OCI-LY3 (cell line): ENCODE measurements at regions not wholly inside any gene's neighbourhood (a gene's known extent, or its start where the extent isn't known, plus 50 kb on each side); places are given as distances from the start of the nearest gene placed in this dataset.

Experiments used
- H2AFZ ChIP-seq: fragments of 200-600, 300-600 bp; shearing (Covaris generic); 2 replicates; pipeline ENCODE4 v1.6.0; 2014; ENCODE audit warnings: antibody characterized with exemption, low read depth, low read length
- H3K27ac ChIP-seq: fragments of 200-600, 300-600 bp; sonication (generic); 2 replicates; pipeline ENCODE4 v1.5.1; 2014; ENCODE audit warnings: mild to moderate bottlenecking, low read length, moderate library complexity, mixed read lengths
- H3K27me3 ChIP-seq: fragments of 200-600, 300-600 bp; sonication (generic); 2 replicates; pipeline ENCODE4 v1.6.1; 2014; ENCODE audit warnings: low read depth, low read length, mixed read lengths
- H3K36me3 ChIP-seq: fragments of 200-600, 300-600 bp; sonication (generic); replicated peaks from 2 replicates; pipeline ENCODE3; 2014; ENCODE audit warnings: low read depth, low read length, mixed read lengths
- H3K4me1 ChIP-seq: fragments of 300-600, 200-600 bp; sonication (generic); 2 replicates; pipeline ENCODE4 v1.6.1; 2014; ENCODE audit warnings: low read length, mixed read lengths
- H3K4me2 ChIP-seq: fragments of 200-600, 300-600 bp; sonication (generic); 2 replicates; pipeline ENCODE4 v1.6.1; 2014; ENCODE audit warnings: low read length, mixed read lengths
- H3K4me3 ChIP-seq: fragments of 300-600, 200-600 bp; sonication (generic); 2 replicates; pipeline ENCODE4 v1.5.1; 2014; ENCODE audit warnings: antibody characterized with exemption, mild to moderate bottlenecking, low read length, moderate library complexity
- H3K79me2 ChIP-seq: fragments of 300-600, 200-600 bp; shearing (Covaris generic); 2 replicates; pipeline ENCODE4 v1.6.1; 2014; ENCODE audit warnings: mild to moderate bottlenecking, low read length, mixed read lengths
- H3K9ac ChIP-seq: fragments of 300-600, 200-600 bp; shearing (Covaris generic); 2 replicates; pipeline ENCODE4 v1.6.0; 2014; ENCODE audit warnings: mild to moderate bottlenecking, low read length, moderate library complexity
- H3K9me3 ChIP-seq: fragments of 200-600, 300-600 bp; shearing (Covaris generic); 2 replicates; pipeline ENCODE4 v1.6.1; 2014; ENCODE audit warnings: low read length, mixed read lengths; ENCODE audit not compliant: insufficient read depth
- H4K20me1 ChIP-seq: fragments of 200-600, 300-600 bp; sonication (generic); 2 replicates; pipeline ENCODE4 v1.6.1; 2016; ENCODE audit warnings: low read length, mixed read lengths; ENCODE audit not compliant: insufficient read depth
- EZH2phosphoT487 ChIP-seq: fragments of 200-600 bp; shearing (Covaris generic); IDR thresholded peaks from 2 replicates; pipeline ENCODE4 v1.6.1; 2018; ENCODE audit warnings: antibody characterized with exemption, mixed run types, low read depth
- TF ChIP-seq, protein P1 (sequence below): fragments of 200-600, 300-600 bp; sonication (generic); IDR thresholded peaks from 2 replicates; pipeline ENCODE4 v1.5.1; 2014; ENCODE audit warnings: antibody characterized with exemption, low read length, low read depth

DNA sequence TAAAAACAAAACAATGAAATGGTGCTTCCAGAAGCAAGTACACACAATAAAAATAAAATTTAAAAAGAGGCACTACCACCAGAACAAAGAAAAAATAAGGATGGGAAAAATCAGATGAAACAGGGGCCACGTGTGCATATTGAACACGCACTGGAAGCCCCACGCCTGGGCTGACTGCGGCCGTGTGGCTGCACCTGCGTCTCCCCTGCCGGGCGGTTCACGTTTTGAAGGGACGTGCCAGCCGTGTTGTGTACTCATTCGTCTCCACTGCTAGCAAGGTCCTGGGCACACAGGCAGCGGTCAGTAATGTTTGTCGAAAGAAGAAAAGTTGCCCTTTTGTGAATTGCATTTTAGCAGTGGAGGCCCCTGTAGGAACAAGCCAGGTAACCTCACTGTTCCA, 255.9 kb upstream of the RNF32 start:
- Histone ChIP-seq H3K9me3 (no peaks in the 10 kb centered on the region), H3K9ac (no peak overlapping the region), H3K36me3 (no peaks in the 10 kb centered on the region), H3K27ac (no peak overlapping the region), H3K27me3 (no peaks in the 10 kb centered on the region; the same call in 1 of the 2 replicates), H3K4me2 (no peak overlapping the region), H3K79me2 (no peaks in the 10 kb centered on the region), H2AFZ (no peak overlapping the region), H3K4me1 (no peaks in the 10 kb centered on the region), H3K4me3 (no peak overlapping the region), H4K20me1 (no peaks in the 10 kb centered on the region)
- TF ChIP-seq EZH2phosphoT487 = no peak
- TF ChIP-seq, protein P1, sequence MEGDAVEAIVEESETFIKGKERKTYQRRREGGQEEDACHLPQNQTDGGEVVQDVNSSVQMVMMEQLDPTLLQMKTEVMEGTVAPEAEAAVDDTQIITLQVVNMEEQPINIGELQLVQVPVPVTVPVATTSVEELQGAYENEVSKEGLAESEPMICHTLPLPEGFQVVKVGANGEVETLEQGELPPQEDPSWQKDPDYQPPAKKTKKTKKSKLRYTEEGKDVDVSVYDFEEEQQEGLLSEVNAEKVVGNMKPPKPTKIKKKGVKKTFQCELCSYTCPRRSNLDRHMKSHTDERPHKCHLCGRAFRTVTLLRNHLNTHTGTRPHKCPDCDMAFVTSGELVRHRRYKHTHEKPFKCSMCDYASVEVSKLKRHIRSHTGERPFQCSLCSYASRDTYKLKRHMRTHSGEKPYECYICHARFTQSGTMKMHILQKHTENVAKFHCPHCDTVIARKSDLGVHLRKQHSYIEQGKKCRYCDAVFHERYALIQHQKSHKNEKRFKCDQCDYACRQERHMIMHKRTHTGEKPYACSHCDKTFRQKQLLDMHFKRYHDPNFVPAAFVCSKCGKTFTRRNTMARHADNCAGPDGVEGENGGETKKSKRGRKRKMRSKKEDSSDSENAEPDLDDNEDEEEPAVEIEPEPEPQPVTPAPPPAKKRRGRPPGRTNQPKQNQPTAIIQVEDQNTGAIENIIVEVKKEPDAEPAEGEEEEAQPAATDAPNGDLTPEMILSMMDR = no peak

DNA sequence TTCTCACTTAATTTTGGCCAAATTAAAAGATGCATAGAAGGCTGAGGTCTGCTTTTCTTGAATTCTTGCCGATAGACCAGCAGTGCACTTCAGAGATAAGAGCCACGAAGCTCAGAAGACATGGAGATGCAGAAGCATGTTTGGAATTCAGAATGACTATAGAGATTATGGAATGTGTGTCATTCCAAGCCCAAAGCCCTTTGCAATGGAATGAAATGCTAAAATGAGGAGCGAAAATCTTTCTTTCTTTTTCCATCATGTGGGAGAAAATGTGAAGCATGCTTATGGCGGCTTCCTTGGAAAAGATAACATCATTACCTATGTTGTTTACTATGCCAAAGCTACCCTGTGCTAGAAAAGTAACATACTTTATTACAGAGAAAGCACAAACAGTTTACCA, 257.0 kb upstream of the RNF32 start:
- Histone ChIP-seq H3K4me1 (no peaks in the 10 kb centered on the region), H3K27me3 (no peaks in the 10 kb centered on the region; the same call in 1 of the 2 replicates), H3K4me3 (no peak overlapping the region), H2AFZ (no peak overlapping the region), H4K20me1 (no peaks in the 10 kb centered on the region), H3K4me2 (no peak overlapping the region), H3K9ac (no peak overlapping the region), H3K79me2 (no peaks in the 10 kb centered on the region), H3K27ac (no peak overlapping the region), H3K9me3 (no peaks in the 10 kb centered on the region), H3K36me3 (no peaks in the 10 kb centered on the region)
- TF ChIP-seq EZH2phosphoT487 = no peak
- TF ChIP-seq, protein P1 = no peak

DNA sequence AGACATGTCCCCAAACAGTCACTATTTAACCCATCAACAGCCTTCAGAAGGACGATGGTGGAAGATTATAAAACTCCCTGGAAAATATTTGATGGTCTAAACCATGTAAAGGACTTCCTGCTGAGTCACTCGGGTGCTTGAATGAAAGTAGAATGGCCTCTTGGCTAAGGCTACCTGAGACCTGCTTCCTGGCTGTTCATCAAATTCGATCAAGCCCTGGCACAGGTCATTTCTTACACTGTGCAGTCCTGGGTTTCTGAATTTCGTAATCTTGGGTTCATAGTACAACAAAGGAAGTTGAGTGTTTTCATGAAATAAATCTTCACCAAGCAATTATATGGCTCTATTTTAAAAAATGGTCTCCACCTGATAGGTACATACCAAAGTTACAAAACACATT, 260.3 kb upstream of the RNF32 start:
- Histone ChIP-seq H3K4me2 (no peak overlapping the region), H4K20me1 (no peaks in the 10 kb centered on the region), H3K4me3 (no peak overlapping the region), H3K36me3 (no peaks in the 10 kb centered on the region), H3K27ac (no peak overlapping the region), H3K79me2 (no peaks in the 10 kb centered on the region), H3K27me3 (no peaks in the 10 kb centered on the region; the same call in none of the 2 replicates), H3K9ac (no peak overlapping the region), H3K4me1 (no peaks in the 10 kb centered on the region), H2AFZ (no peak overlapping the region), H3K9me3 (no peaks in the 10 kb centered on the region)
- no peak for TF ChIP-seq EZH2phosphoT487
- TF ChIP-seq, protein P1 = no peak

DNA sequence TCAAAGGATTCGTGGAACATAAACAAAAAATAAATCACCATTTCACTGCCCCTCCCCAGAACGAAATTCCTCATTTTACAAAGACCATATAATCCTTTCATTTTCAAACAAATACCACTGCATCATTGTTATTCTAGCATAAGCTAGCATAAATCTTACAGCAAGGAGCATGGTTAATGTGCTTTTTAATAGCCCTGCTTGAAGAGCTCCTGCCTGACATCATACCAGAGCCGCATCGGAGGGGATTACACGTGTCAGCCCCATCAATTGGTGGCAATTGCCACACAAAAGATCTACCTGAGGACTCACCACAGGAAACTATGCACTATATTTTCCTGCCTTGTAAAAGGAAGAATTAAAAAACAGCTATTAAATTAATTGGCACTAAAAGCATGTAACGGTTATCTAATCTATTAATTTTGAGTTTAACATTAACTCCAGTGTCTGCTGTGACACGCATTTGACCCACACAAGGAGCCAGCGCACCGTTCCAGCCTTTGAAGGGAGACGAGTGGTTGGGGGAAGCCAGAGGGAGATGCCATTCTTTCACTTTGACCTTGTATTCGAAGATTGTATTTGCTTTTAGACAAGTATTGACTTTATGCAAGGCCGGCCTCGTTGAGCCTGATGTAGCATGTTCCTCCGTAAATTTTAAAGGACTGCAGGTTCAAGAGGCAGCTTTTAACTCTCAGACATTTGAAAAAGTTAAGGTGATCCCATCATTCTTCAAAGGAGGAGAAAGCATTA, 261.1 kb upstream of the RNF32 start:
- Histone ChIP-seq H2AFZ (no peak overlapping the region), H3K79me2 (no peaks in the 10 kb centered on the region), H3K4me2 (no peak overlapping the region), H3K27ac (no peak overlapping the region), H3K27me3 (no peaks in the 10 kb centered on the region; the same call in none of the 2 replicates), H3K9ac (no peak overlapping the region), H3K4me3 (no peak overlapping the region), H3K4me1 (no peaks in the 10 kb centered on the region), H3K9me3 (no peaks in the 10 kb centered on the region), H4K20me1 (no peaks in the 10 kb centered on the region), H3K36me3 (no peaks in the 10 kb centered on the region)
- no peak for TF ChIP-seq EZH2phosphoT487
- TF ChIP-seq, protein P1 = no peak
